ENCODE measurements at regions not wholly inside any gene's neighbourhood (a gene's known extent, or its start where the extent isn't known, plus 50 kb on each side); places are given as distances from the start of the nearest gene placed in this dataset.

GRCh38 chr7:116334555-116334954, 124.2 kb downstream of the TES start:
- Histone ChIP-seq H3F3A (ENCODE audit: insufficient read depth, low read depth) (no peaks in the 10 kb centered on the region), H3K9me2 (ENCODE audit: insufficient read depth) (no peaks in the 10 kb centered on the region), H3K79me2 (ENCODE audit: low read depth) (no peaks in the 10 kb centered on the region), H3K36me3 (ENCODE audit: low read depth) (no peaks in the 10 kb centered on the region), H3K9me3 (ENCODE audit: insufficient read depth, low read depth) (no peaks in the 10 kb centered on the region), H3K4me3 (no peak overlapping the region), H3K27me3 (ENCODE audit: insufficient read depth, low read depth) (no peaks in the 10 kb centered on the region), H4K20me1 (ENCODE audit: insufficient read depth) (no peaks in the 10 kb centered on the region), H3K4me1 (replicated peaks; ENCODE audit: insufficient read depth) (peaks cover 3% of the 10 kb centered on the region; the same call in 1 of the 2 replicates), H3K4me2 (no peak overlapping the region), H2AFZ (no peak overlapping the region), H3K27ac (no peak overlapping the region)
- TF ChIP-seq EZH2 (IDR thresholded peaks at IDR 0.05; ENCODE audit: low read depth) (no peak), CTCF (conservative IDR thresholded peaks at IDR 0.05) (no peak)
- no TSS peak for BruUV-seq (replicated peaks)
- intact Hi-C loops (cut with micrococcal nuclease; ENCODE audit: unreplicated experiment): no loop called here
- POLR2A ChIA-PET (ENCODE audit: unreplicated experiment): no interaction called here
- no peak for DNase-seq
- CTCF ChIA-PET: no interaction called here

GRCh38 chr7:116337018-116337417, 126.7 kb downstream of the TES start:
- BruUV-seq (replicated peaks): no TSS peak
- ChIA-PET CTCF (no interaction called here), POLR2A (ENCODE audit: unreplicated experiment) (no interaction called here)
- Histone ChIP-seq H3K27ac (no peak overlapping the region), H3K4me3 (no peak overlapping the region), H3K79me2 (ENCODE audit: low read depth) (no peaks in the 10 kb centered on the region), H3F3A (ENCODE audit: insufficient read depth, low read depth) (no peaks in the 10 kb centered on the region), H3K9me3 (ENCODE audit: insufficient read depth, low read depth) (no peaks in the 10 kb centered on the region), H3K4me2 (no peak overlapping the region), H3K4me1 (replicated peaks; ENCODE audit: insufficient read depth) (peaks cover 9% of the 10 kb centered on the region; the same call in 1 of the 2 replicates), H3K36me3 (ENCODE audit: low read depth) (no peaks in the 10 kb centered on the region), H3K27me3 (ENCODE audit: insufficient read depth, low read depth) (no peaks in the 10 kb centered on the region), H4K20me1 (ENCODE audit: insufficient read depth) (no peaks in the 10 kb centered on the region), H3K9me2 (ENCODE audit: insufficient read depth) (no peaks in the 10 kb centered on the region), H2AFZ (no peak overlapping the region)
- intact Hi-C loops (cut with micrococcal nuclease; ENCODE audit: unreplicated experiment): no loop called here
- TF ChIP-seq EZH2 (IDR thresholded peaks at IDR 0.05; ENCODE audit: low read depth): no peak
- no peak for TF ChIP-seq CTCF (conservative IDR thresholded peaks at IDR 0.05)
- no peak for DNase-seq

GRCh38 chr7:116337800-116338199, 127.5 kb downstream of the TES start:
- no peaks in the 10 kb centered on the region for H3K36me3 ChIP-seq (ENCODE audit: low read depth)
- H4K20me1 ChIP-seq (ENCODE audit: insufficient read depth): no peaks in the 10 kb centered on the region
- no peak for DNase-seq
- ChIA-PET CTCF (no interaction called here), POLR2A (ENCODE audit: unreplicated experiment) (no interaction called here)
- no peaks in the 10 kb centered on the region for H3F3A ChIP-seq (ENCODE audit: insufficient read depth, low read depth)
- H3K9me2 ChIP-seq (ENCODE audit: insufficient read depth): no peaks in the 10 kb centered on the region
- H3K27me3 ChIP-seq (ENCODE audit: insufficient read depth, low read depth): no peaks in the 10 kb centered on the region
- TF ChIP-seq EZH2 (IDR thresholded peaks at IDR 0.05; ENCODE audit: low read depth) (no peak), CTCF (conservative IDR thresholded peaks at IDR 0.05) (no peak)
- H3K4me2 ChIP-seq: no peak overlapping the region
- intact Hi-C loops (cut with micrococcal nuclease; ENCODE audit: unreplicated experiment): no loop called here
- H3K4me3 ChIP-seq: no peak overlapping the region
- no peaks in the 10 kb centered on the region for H3K79me2 ChIP-seq (ENCODE audit: low read depth)
- H3K4me1 ChIP-seq (replicated peaks; ENCODE audit: insufficient read depth): peaks cover 9% of the 10 kb centered on the region; the same call in 1 of the 2 replicates
- H3K9me3 ChIP-seq (ENCODE audit: insufficient read depth, low read depth): no peaks in the 10 kb centered on the region
- H3K27ac ChIP-seq: no peak overlapping the region
- no TSS peak for BruUV-seq (replicated peaks)
- no peak overlapping the region for H2AFZ ChIP-seq

All from PC-9 (cell line).